Loucy (cell line): ENCODE measurements at regions not wholly inside any gene's neighbourhood (a gene's known extent, or its start where the extent isn't known, plus 50 kb on each side); places are given as distances from the start of the nearest gene placed in this dataset.

Experiments
- H2AFZ ChIP-seq: fragments of 200-600 bp; sonication (generic); 2 replicates; pipeline ENCODE4 v1.6.0; 2016; ENCODE audit warnings: antibody characterized with exemption, mild to moderate bottlenecking, low read length, moderate library complexity
- H3F3A ChIP-seq: fragments of 200-600 bp; 2 replicates; pipeline ENCODE4 v1.6.0; 2016; ENCODE audit warnings: antibody characterized with exemption, low read depth, mild to moderate bottlenecking
- H3K27me3 ChIP-seq: fragments of 200-600 bp; sonication (generic); 2 replicates; pipeline ENCODE4 v1.6.1; 2014; ENCODE audit warnings: low read length, mild to moderate bottlenecking; ENCODE audit not compliant: insufficient read depth, poor library complexity, severe bottlenecking
- H3K36me3 ChIP-seq: fragments of 200-600 bp; sonication (generic); 2 replicates; pipeline ENCODE4 v1.6.1; 2016; ENCODE audit warnings: low read length; ENCODE audit not compliant: insufficient read depth
- H3K4me1 ChIP-seq: fragments of 200-600 bp; sonication (generic); 2 replicates; pipeline ENCODE4 v1.5.1; 2014; ENCODE audit warnings: low read length, mild to moderate bottlenecking; ENCODE audit not compliant: insufficient read depth, poor library complexity, severe bottlenecking
- H3K4me2 ChIP-seq: fragments of 200-600 bp; sonication (generic); 2 replicates; pipeline ENCODE4 v1.6.0; 2014; ENCODE audit warnings: antibody characterized with exemption, low read length, low read depth, mild to moderate bottlenecking; ENCODE audit not compliant: poor library complexity, severe bottlenecking
- H3K4me3 ChIP-seq: fragments of 200-600 bp; sonication (generic); 2 replicates; pipeline ENCODE4 v1.5.1; 2014; ENCODE audit warnings: low read length, mild to moderate bottlenecking, mixed read lengths; ENCODE audit not compliant: poor library complexity, severe bottlenecking
- H3K79me2 ChIP-seq: fragments of 200-600 bp; sonication (generic); 2 replicates; pipeline ENCODE4 v1.6.1; 2014; ENCODE audit warnings: low read length; ENCODE audit not compliant: insufficient read depth
- H3K9ac ChIP-seq: fragments of 200-600 bp; sonication (generic); 2 replicates; pipeline ENCODE4 v1.6.0; 2014; ENCODE audit warnings: mild to moderate bottlenecking, low read depth, low read length, moderate library complexity; ENCODE audit not compliant: poor library complexity, severe bottlenecking
- H3K9me2 ChIP-seq: fragments of 200-600 bp; sonication (generic); replicated peaks from 2 replicates; pipeline ENCODE4 v1.6.1; 2016; ENCODE audit warnings: low read depth, low read length, mixed read lengths
- H3K9me3 ChIP-seq: fragments of 200-600 bp; sonication (generic); 2 replicates; pipeline ENCODE4 v1.6.1; 2014; ENCODE audit warnings: mild to moderate bottlenecking, antibody characterized with exemption, low read length, low read depth; ENCODE audit not compliant: insufficient read depth
- H4K20me1 ChIP-seq: fragments of 200-600 bp; sonication (generic); 2 replicates; pipeline ENCODE4 v1.6.0; 2014; ENCODE audit warnings: antibody characterized with exemption, low read length, mild to moderate bottlenecking; ENCODE audit not compliant: insufficient read depth, poor library complexity, severe bottlenecking
- CTCF ChIP-seq: fragments of 200-600 bp; sonication (generic); conservative IDR thresholded peaks from 2 replicates; pipeline ENCODE4 v1.5.1; 2014; ENCODE audit warnings: mild to moderate bottlenecking, antibody characterized with exemption, low read length
- EZH2phosphoT487 ChIP-seq: fragments of 200-600 bp; IDR thresholded peaks from 2 replicates; pipeline ENCODE4 v1.6.1; 2018; ENCODE audit warnings: antibody characterized with exemption, mild to moderate bottlenecking, moderate library complexity, borderline replicate concordance

GRCh38 chr1:199706826-199707606 is 320.5 kb upstream of the NR5A2 start:
- Histone ChIP-seq H3K27me3 (no peaks in the 10 kb centered on the region), H3K79me2 (no peaks in the 10 kb centered on the region), H3K4me3 (no peak overlapping the region), H3K4me1 (no peaks in the 10 kb centered on the region), H3K36me3 (no peaks in the 10 kb centered on the region), H3K4me2 (no peak overlapping the region), H3K9me3 (peaks cover 16% of the 10 kb centered on the region), H3F3A (no peaks in the 10 kb centered on the region), H3K9me2 (no peaks in the 10 kb centered on the region), H3K9ac (no peak overlapping the region), H4K20me1 (no peaks in the 10 kb centered on the region), H2AFZ (no peak overlapping the region)
- TF ChIP-seq EZH2phosphoT487, result no peak
- no peak for TF ChIP-seq CTCF

GRCh38 chr1:199710974-199711373 is 316.5 kb upstream of the NR5A2 start:
- Histone ChIP-seq H3K79me2 (no peaks in the 10 kb centered on the region), H3K27me3 (no peaks in the 10 kb centered on the region), H2AFZ (no peak overlapping the region), H3K9ac (no peak overlapping the region), H3K4me2 (no peak overlapping the region), H3K4me3 (no peak overlapping the region), H3K9me3 (peaks cover 20% of the 10 kb centered on the region), H3F3A (no peaks in the 10 kb centered on the region), H3K9me2 (no peaks in the 10 kb centered on the region), H3K4me1 (no peaks in the 10 kb centered on the region), H4K20me1 (no peaks in the 10 kb centered on the region), H3K36me3 (no peaks in the 10 kb centered on the region)
- TF ChIP-seq EZH2phosphoT487, result no peak
- no peak for TF ChIP-seq CTCF

- Histone ChIP-seq H3K4me1 (peaks cover 7% of the 10 kb centered on the region), H2AFZ (no peak overlapping the region), H3K4me3 (no peak overlapping the region), H3K9me2 (no peaks in the 10 kb centered on the region), H3K27me3 (no peaks in the 10 kb centered on the region), H4K20me1 (no peaks in the 10 kb centered on the region), H3K36me3 (no peaks in the 10 kb centered on the region), H3K79me2 (no peaks in the 10 kb centered on the region), H3F3A (no peaks in the 10 kb centered on the region), H3K9me3 (peaks cover 5% of the 10 kb centered on the region), H3K9ac (no peak overlapping the region), H3K4me2 (no peak overlapping the region)
- no peak for TF ChIP-seq EZH2phosphoT487
- TF ChIP-seq CTCF, result no peak
These were observed 310.8 kb upstream of the NR5A2 start for GRCh38 chr1:199716729-199717128.
